ENCODE measurements at regions not wholly inside any gene's neighbourhood (a gene's known extent, or its start where the extent isn't known, plus 50 kb on each side); places are given as distances from the start of the nearest gene placed in this dataset.
"Not testable (repeated sequence)": the region's sequence is repeated elsewhere in the genome, so short reads cannot be mapped to it uniquely, and the experiment has no call there.

- intact Hi-C loops (cut with micrococcal nuclease; ENCODE audit: unreplicated experiment); H3K36me3 ChIP-seq (ENCODE audit: insufficient read depth, low read length, poor library complexity, severe bottlenecking); CTCF ChIA-PET; BruUV-seq (replicated peaks); H3K4me3 ChIP-seq (ENCODE audit: low read depth, low read length, poor library complexity, severe bottlenecking); H3K9me3 ChIP-seq (ENCODE audit: low read depth, low read length, poor library complexity, severe bottlenecking); H3K4me1 ChIP-seq (ENCODE audit: insufficient read depth, low read length, poor library complexity, severe bottlenecking); H3K27me3 ChIP-seq (replicated peaks; ENCODE audit: insufficient read depth, low read depth, low read length, poor library complexity); POLR2A ChIA-PET (ENCODE audit: low non-redundant PET); DNase-seq (ENCODE audit: low spot score); H3K27ac ChIP-seq (ENCODE audit: low read depth, low read length, poor library complexity, severe bottlenecking): not testable (repeated sequence)
Measured at GRCh38 chr1:149367472-149368044, 107.3 kb upstream of the NBPF19 start.

- H3K27ac ChIP-seq (ENCODE audit: low read depth, low read length, poor library complexity, severe bottlenecking); H3K27me3 ChIP-seq (replicated peaks; ENCODE audit: insufficient read depth, low read depth, low read length, poor library complexity); H3K4me3 ChIP-seq (ENCODE audit: low read depth, low read length, poor library complexity, severe bottlenecking); POLR2A ChIA-PET (ENCODE audit: low non-redundant PET); H3K9me3 ChIP-seq (ENCODE audit: low read depth, low read length, poor library complexity, severe bottlenecking); H3K36me3 ChIP-seq (ENCODE audit: insufficient read depth, low read length, poor library complexity, severe bottlenecking); BruUV-seq (replicated peaks); CTCF ChIA-PET; intact Hi-C loops (cut with micrococcal nuclease; ENCODE audit: unreplicated experiment); DNase-seq (ENCODE audit: low spot score); H3K4me1 ChIP-seq (ENCODE audit: insufficient read depth, low read length, poor library complexity, severe bottlenecking): not testable (repeated sequence)
Measured at GRCh38 chr1:149368337-149368736, 106.5 kb upstream of the NBPF19 start.

- H3K4me3 ChIP-seq (ENCODE audit: low read depth, low read length, poor library complexity, severe bottlenecking); H3K27me3 ChIP-seq (replicated peaks; ENCODE audit: insufficient read depth, low read depth, low read length, poor library complexity); H3K9me3 ChIP-seq (ENCODE audit: low read depth, low read length, poor library complexity, severe bottlenecking); DNase-seq (ENCODE audit: low spot score); H3K4me1 ChIP-seq (ENCODE audit: insufficient read depth, low read length, poor library complexity, severe bottlenecking); CTCF ChIA-PET; POLR2A ChIA-PET (ENCODE audit: low non-redundant PET); H3K36me3 ChIP-seq (ENCODE audit: insufficient read depth, low read length, poor library complexity, severe bottlenecking); BruUV-seq (replicated peaks); H3K27ac ChIP-seq (ENCODE audit: low read depth, low read length, poor library complexity, severe bottlenecking); intact Hi-C loops (cut with micrococcal nuclease; ENCODE audit: unreplicated experiment): not testable (repeated sequence)
Measured at GRCh38 chr1:149369081-149369480, 105.8 kb upstream of the NBPF19 start.

DNA sequence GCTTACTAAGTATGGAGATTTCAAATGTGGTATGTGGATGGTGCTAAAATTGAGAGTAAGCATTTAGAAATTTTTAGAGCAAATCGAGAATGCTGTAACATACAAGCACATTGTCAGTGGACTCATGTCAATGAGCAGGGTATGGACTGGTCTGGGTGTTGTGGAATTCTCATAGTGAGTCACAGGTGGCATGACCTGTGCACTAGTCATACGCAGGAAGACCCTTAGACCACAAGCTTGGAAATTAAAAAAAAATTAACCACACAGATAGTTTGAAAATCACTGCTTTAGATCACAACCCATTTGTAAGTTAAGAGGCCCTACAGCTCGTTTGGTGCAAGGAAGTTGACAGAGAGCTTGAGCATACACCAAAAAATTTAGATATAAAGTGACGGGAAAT lies 102.9 kb upstream of the NBPF19 start:
- POLR2A ChIA-PET (ENCODE audit: low non-redundant PET); H3K4me3 ChIP-seq (ENCODE audit: low read depth, low read length, poor library complexity, severe bottlenecking); DNase-seq (ENCODE audit: low spot score); H3K4me1 ChIP-seq (ENCODE audit: insufficient read depth, low read length, poor library complexity, severe bottlenecking); intact Hi-C loops (cut with micrococcal nuclease; ENCODE audit: unreplicated experiment); H3K27me3 ChIP-seq (replicated peaks; ENCODE audit: insufficient read depth, low read depth, low read length, poor library complexity); H3K27ac ChIP-seq (ENCODE audit: low read depth, low read length, poor library complexity, severe bottlenecking); H3K9me3 ChIP-seq (ENCODE audit: low read depth, low read length, poor library complexity, severe bottlenecking); CTCF ChIA-PET; H3K36me3 ChIP-seq (ENCODE audit: insufficient read depth, low read length, poor library complexity, severe bottlenecking); BruUV-seq (replicated peaks): not testable (repeated sequence)

DNA sequence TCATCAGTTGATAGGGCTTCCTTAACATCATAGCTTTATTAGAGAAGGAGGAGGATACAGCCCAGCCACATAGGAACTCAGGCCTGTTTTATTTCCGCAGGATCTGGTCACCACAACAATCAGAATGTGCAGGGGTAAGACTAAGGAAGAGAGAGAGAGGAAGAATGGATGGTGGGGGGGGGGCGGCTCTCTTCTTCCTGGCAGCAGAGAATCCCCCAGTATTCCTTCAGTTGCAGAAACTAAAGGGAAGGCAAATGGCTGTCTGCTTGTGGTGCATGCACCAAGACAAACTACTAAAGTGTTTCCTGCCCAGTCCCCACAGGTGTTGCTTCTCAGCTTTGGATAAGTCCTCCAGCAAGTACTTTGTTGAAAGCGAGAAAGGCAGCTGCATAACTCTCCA lies 96.4 kb upstream of the NBPF19 start:
- intact Hi-C loops (cut with micrococcal nuclease; ENCODE audit: unreplicated experiment); CTCF ChIA-PET; H3K9me3 ChIP-seq (ENCODE audit: low read depth, low read length, poor library complexity, severe bottlenecking); H3K4me1 ChIP-seq (ENCODE audit: insufficient read depth, low read length, poor library complexity, severe bottlenecking); BruUV-seq (replicated peaks); H3K27me3 ChIP-seq (replicated peaks; ENCODE audit: insufficient read depth, low read depth, low read length, poor library complexity); H3K27ac ChIP-seq (ENCODE audit: low read depth, low read length, poor library complexity, severe bottlenecking); H3K36me3 ChIP-seq (ENCODE audit: insufficient read depth, low read length, poor library complexity, severe bottlenecking); H3K4me3 ChIP-seq (ENCODE audit: low read depth, low read length, poor library complexity, severe bottlenecking); POLR2A ChIA-PET (ENCODE audit: low non-redundant PET); DNase-seq (ENCODE audit: low spot score): not testable (repeated sequence)

- CTCF ChIA-PET; H3K4me1 ChIP-seq (ENCODE audit: insufficient read depth, low read length, poor library complexity, severe bottlenecking); POLR2A ChIA-PET (ENCODE audit: low non-redundant PET); H3K27me3 ChIP-seq (replicated peaks; ENCODE audit: insufficient read depth, low read depth, low read length, poor library complexity); intact Hi-C loops (cut with micrococcal nuclease; ENCODE audit: unreplicated experiment); H3K9me3 ChIP-seq (ENCODE audit: low read depth, low read length, poor library complexity, severe bottlenecking); H3K36me3 ChIP-seq (ENCODE audit: insufficient read depth, low read length, poor library complexity, severe bottlenecking); BruUV-seq (replicated peaks); H3K27ac ChIP-seq (ENCODE audit: low read depth, low read length, poor library complexity, severe bottlenecking): not testable (repeated sequence)
- peak overlapping the region; percentile 42 for H3K4me3 ChIP-seq (ENCODE audit: low read depth, low read length, poor library complexity, severe bottlenecking)
- DNase-seq (ENCODE audit: low spot score) = peak; percentile 39
Measured at GRCh38 chr1:149390173-149390926, 84.5 kb upstream of the NBPF19 start.

DNA sequence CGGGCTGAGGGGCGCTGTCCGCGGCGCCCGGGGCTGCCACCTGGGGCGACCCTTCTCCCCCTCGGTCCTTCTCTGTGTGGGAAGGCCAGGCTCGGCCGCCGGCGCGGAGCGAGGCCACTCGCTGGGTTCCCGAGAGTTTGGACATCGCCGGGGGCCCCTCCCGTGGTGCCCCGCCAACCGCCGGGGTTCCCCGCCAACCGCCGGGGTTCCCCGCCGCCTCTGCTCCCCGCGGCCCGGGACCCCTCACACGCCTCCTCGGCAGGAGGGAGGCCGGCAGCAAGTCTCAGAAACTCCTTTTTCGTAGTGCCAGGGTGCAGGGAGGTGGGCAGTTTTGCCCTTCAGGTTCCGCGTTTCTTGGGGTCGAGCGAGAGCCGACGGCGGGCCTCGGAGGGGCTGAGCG lies 83.9 kb upstream of the NBPF19 start:
- intact Hi-C loops (cut with micrococcal nuclease; ENCODE audit: unreplicated experiment); DNase-seq (ENCODE audit: low spot score); H3K4me1 ChIP-seq (ENCODE audit: insufficient read depth, low read length, poor library complexity, severe bottlenecking); CTCF ChIA-PET; H3K27me3 ChIP-seq (replicated peaks; ENCODE audit: insufficient read depth, low read depth, low read length, poor library complexity); H3K9me3 ChIP-seq (ENCODE audit: low read depth, low read length, poor library complexity, severe bottlenecking); H3K27ac ChIP-seq (ENCODE audit: low read depth, low read length, poor library complexity, severe bottlenecking); POLR2A ChIA-PET (ENCODE audit: low non-redundant PET); H3K36me3 ChIP-seq (ENCODE audit: insufficient read depth, low read length, poor library complexity, severe bottlenecking); BruUV-seq (replicated peaks): not testable (repeated sequence)
- H3K4me3 ChIP-seq (ENCODE audit: low read depth, low read length, poor library complexity, severe bottlenecking) = peak overlapping the region; percentile 42

DNA sequence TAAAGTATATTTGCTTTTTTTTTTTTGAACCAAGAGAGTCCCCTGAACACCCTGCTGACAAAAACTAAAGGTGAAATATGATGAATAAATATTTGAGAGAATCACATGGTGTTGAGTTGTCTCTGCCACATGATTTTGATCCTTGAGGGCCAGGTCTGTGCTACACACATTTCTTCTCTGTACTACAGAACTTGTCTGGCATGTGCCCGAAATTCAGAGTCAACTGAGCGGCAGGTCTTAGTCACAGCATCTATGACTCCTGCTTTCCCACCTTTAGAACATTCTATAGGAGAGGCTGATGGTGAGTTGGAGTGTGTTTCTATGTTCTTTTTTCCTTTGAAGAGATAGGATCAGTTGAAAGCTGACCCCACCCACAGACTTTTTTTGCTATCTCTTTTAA lies 79.0 kb upstream of the NBPF19 start:
- H3K27ac ChIP-seq (ENCODE audit: low read depth, low read length, poor library complexity, severe bottlenecking); POLR2A ChIA-PET (ENCODE audit: low non-redundant PET); BruUV-seq (replicated peaks); H3K4me1 ChIP-seq (ENCODE audit: insufficient read depth, low read length, poor library complexity, severe bottlenecking); H3K36me3 ChIP-seq (ENCODE audit: insufficient read depth, low read length, poor library complexity, severe bottlenecking); H3K9me3 ChIP-seq (ENCODE audit: low read depth, low read length, poor library complexity, severe bottlenecking); intact Hi-C loops (cut with micrococcal nuclease; ENCODE audit: unreplicated experiment); H3K27me3 ChIP-seq (replicated peaks; ENCODE audit: insufficient read depth, low read depth, low read length, poor library complexity); CTCF ChIA-PET; DNase-seq (ENCODE audit: low spot score); H3K4me3 ChIP-seq (ENCODE audit: low read depth, low read length, poor library complexity, severe bottlenecking): not testable (repeated sequence)
